CD14-positive monocyte (primary cell): ENCODE measurements at regions not wholly inside any gene's neighbourhood (a gene's known extent, or its start where the extent isn't known, plus 50 kb on each side); places are given as distances from the start of the nearest gene placed in this dataset.
A peak's percentile ranks its signal among the peaks of the same experiment; 100 is the strongest.

ENCODE experiments used
- DNase-seq, 3 donors: peaks; one replicate each; pipeline ENCODE4 v3.0.0-alpha.2; 2011 to 2022
- H2AFZ ChIP-seq: 2 replicates; pipeline ENCODE4 v1.6.0; 2012; ENCODE audit warnings: mild to moderate bottlenecking, low read depth, low read length, inconsistent platforms; ENCODE audit not compliant: insufficient read depth, poor library complexity, severe bottlenecking
- H3K27ac ChIP-seq, 2 donors: 1 replicate in 1 of 2; 2 replicates in 1 of 2; pipeline ENCODE4 v1.5.1; 2012 to 2013; ENCODE audit warnings: low read length in 2 of 2, control low read depth in 1 of 2, inconsistent platforms in 1 of 2, low read depth in 1 of 2, mild to moderate bottlenecking in 1 of 2
- H3K27me3 ChIP-seq, 2 donors: one replicate each; pipeline versions ENCODE4 v1.6.0 to v1.6.1; 2011 to 2013; ENCODE audit warnings: low read length in 2 of 2; ENCODE audit not compliant: control insufficient read depth in 2 of 2, insufficient read depth in 2 of 2
- H3K36me3 ChIP-seq, 2 donors: replicated peaks in 1 of 2; 1 replicate in 1 of 2; 2 replicates in 1 of 2; pipeline versions ENCODE4 v1.5.1 to v1.6.1; 2012 to 2013; ENCODE audit warnings: low read length in 2 of 2, control low read depth in 1 of 2, inconsistent platforms in 1 of 2, mild to moderate bottlenecking in 1 of 2; ENCODE audit not compliant: insufficient read depth in 2 of 2, control insufficient read depth in 1 of 2
- H3K4me1 ChIP-seq, 2 donors: 1 replicate in 1 of 2; 2 replicates in 1 of 2; pipeline versions ENCODE4 v1.5.1 to v1.6.1; 2012 to 2013; ENCODE audit warnings: low read length in 2 of 2, control low read depth in 1 of 2, inconsistent platforms in 1 of 2, mild to moderate bottlenecking in 1 of 2, moderate library complexity in 1 of 2; ENCODE audit not compliant: insufficient read depth in 2 of 2, control insufficient read depth in 1 of 2
- H3K4me2 ChIP-seq: replicated peaks from 2 replicates; pipeline ENCODE3; 2012; ENCODE audit warnings: low read length, moderate library complexity, mild to moderate bottlenecking; ENCODE audit not compliant: poor library complexity, severe bottlenecking; ENCODE audit errors: extremely low read depth
- H3K4me3 ChIP-seq, 3 experiments: fragments of 200-600 bp in 1 of 3; sonication (generic) in 1 of 3; replicated peaks in 1 of 3; 1 replicate in 2 of 3; 2 replicates in 1 of 3; pipeline ENCODE4 v1.5.1; 2011 to 2013; ENCODE audit warnings: low read length in 3 of 3, mild to moderate bottlenecking in 3 of 3, control low read depth in 2 of 3, low read depth in 2 of 3, inconsistent platforms in 1 of 3, moderate library complexity in 1 of 3
- H3K79me2 ChIP-seq: 2 replicates; pipeline ENCODE4 v1.6.0; 2012; ENCODE audit warnings: mild to moderate bottlenecking, control low read depth, inconsistent platforms, low read length, moderate library complexity; ENCODE audit not compliant: insufficient read depth
- H3K9ac ChIP-seq: 2 replicates; pipeline ENCODE4 v1.6.0; 2017; ENCODE audit warnings: low read length, mild to moderate bottlenecking; ENCODE audit not compliant: insufficient read depth, poor library complexity, severe bottlenecking
- H3K9me3 ChIP-seq, 2 donors: replicated peaks in 1 of 2; 1 replicate in 1 of 2; 2 replicates in 1 of 2; pipeline versions ENCODE4 v1.5.1 to v1.6.1; 2012 to 2013; ENCODE audit warnings: low read length in 2 of 2, control low read depth in 1 of 2; ENCODE audit not compliant: control insufficient read depth in 1 of 2, insufficient read depth in 1 of 2
- H4K20me1 ChIP-seq: 2 replicates; pipeline ENCODE4 v1.6.0; 2012; ENCODE audit warnings: mild to moderate bottlenecking, low read length, control low read depth, moderate library complexity; ENCODE audit not compliant: insufficient read depth
- H3K27ac Mint-ChIP-seq, 7 donors: one replicate each; pipeline ENCODE4 v1.8.0; 2020; ENCODE audit warnings: mild to moderate bottlenecking in 7 of 7, mixed read lengths in 7 of 7, moderate library complexity in 6 of 7, inconsistent platforms in 2 of 7
- H3K27me3 Mint-ChIP-seq, 3 donors: one replicate each; pipeline ENCODE4 v1.8.0; 2021 to 2022; ENCODE audit warnings: low read depth in 3 of 3, mild to moderate bottlenecking in 3 of 3, mixed read lengths in 3 of 3, moderate library complexity in 3 of 3, inconsistent platforms in 1 of 3
- H3K36me3 Mint-ChIP-seq, 2 donors: one replicate each; pipeline ENCODE4 v1.8.0; 2020; ENCODE audit warnings: mixed read lengths in 2 of 2, inconsistent platforms in 1 of 2, mild to moderate bottlenecking in 1 of 2
- H3K4me1 Mint-ChIP-seq: one replicate; pipeline ENCODE4 v1.8.0; 2020; ENCODE audit warnings: mild to moderate bottlenecking, mixed read lengths
- H3K4me3 Mint-ChIP-seq, 2 donors: one replicate each; pipeline ENCODE4 v1.8.0; 2020; ENCODE audit warnings: mild to moderate bottlenecking in 2 of 2, mixed read lengths in 2 of 2, moderate library complexity in 1 of 2
- H3K9me3 Mint-ChIP-seq, 7 donors: one replicate each; pipeline ENCODE4 v1.8.0; 2020 to 2022; ENCODE audit warnings: mixed read lengths in 7 of 7, mild to moderate bottlenecking in 6 of 7, moderate library complexity in 6 of 7, inconsistent platforms in 2 of 7
- WGBS: methylation state at CpG from one replicate; pipeline ENCODE4 v1.1.5; 2013; ENCODE audit warnings: missing lambda C conversion rate; ENCODE audit not compliant: insufficient coverage; 5-methylcytosine and 5-hydroxymethylcytosine counted together
- intact Hi-C, 2 donors: fragments of 100-400 bp; cut with micrococcal nuclease; formaldehyde crosslinking; loops; one replicate each; pipeline versions ENCODE4 v1.15.0 to v1.15.1; 2023
- TF ChIP-seq, protein P1 (sequence below): fragments of 200-600 bp; IDR thresholded peaks from one replicate; pipeline ENCODE4 v1.8.0; 2022; ENCODE audit warnings: antibody characterized with exemption, mild to moderate bottlenecking

DNA sequence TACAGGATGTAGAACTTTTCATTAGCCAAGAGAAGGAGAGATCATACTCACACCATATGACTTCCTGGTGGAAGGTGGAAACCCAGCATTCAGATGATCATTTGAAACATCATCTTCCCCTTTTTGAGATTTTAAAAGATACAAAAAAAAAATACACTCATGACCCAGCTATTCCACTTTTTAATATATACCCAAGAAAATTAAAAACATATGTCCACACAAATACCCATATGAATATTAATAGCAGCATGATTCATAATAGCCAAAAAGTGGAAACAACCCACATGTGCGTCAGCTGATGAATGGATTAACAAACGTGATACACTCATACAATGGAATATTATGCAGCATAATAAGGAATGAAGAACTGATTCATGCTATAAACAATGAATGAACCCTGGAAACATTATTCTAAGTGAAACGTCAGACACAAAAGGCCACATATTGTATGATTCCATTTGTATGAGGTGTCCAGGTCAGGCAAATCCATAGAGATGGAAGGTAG is 130.0 kb upstream of the SGK1 start:
- Mint-ChIP-seq H3K36me3 (peaks cover 0 to 6% of the 10 kb centered on the region in 2 donors), H3K4me3 (peak overlapping the region in 1 of 2 donors; percentile 51), H3K27ac (peak overlapping the region; percentile 86 to 99 (median 97)), H3K9me3 (peaks cover 0 to 3% (median 0%) of the 10 kb centered on the region in 7 donors), H3K27me3 (peaks cover 0 to 1% (median 0%) of the 10 kb centered on the region in 3 donors), H3K4me1 (peaks cover 22% of the 10 kb centered on the region)
- Histone ChIP-seq H4K20me1 (no peaks in the 10 kb centered on the region), H3K4me2 (no peak overlapping the region), H3K4me1 (peaks cover 14 to 18% of the 10 kb centered on the region in 2 donors), H3K27me3 (no peaks in the 10 kb centered on the region), H3K9me3 (no peaks in the 10 kb centered on the region), H3K4me3 (no peak overlapping the region), H2AFZ (no peak overlapping the region), H3K27ac (peak overlapping the region; percentile 19 to 68), H3K9ac (no peak overlapping the region), H3K79me2 (no peaks in the 10 kb centered on the region), H3K36me3 (no peaks in the 10 kb centered on the region)
- intact Hi-C loops = loop anchor here (5.0 to 10.0 kb wide), 2 partner anchors 36 to 187 kb away; no protein-coding TSS in a partner anchor
- WGBS = 100% methylated on average over 1 of the region's 3 CpGs
- DNase-seq = peak; percentile 82 to 89 (median 84)
- TF ChIP-seq, protein P1, sequence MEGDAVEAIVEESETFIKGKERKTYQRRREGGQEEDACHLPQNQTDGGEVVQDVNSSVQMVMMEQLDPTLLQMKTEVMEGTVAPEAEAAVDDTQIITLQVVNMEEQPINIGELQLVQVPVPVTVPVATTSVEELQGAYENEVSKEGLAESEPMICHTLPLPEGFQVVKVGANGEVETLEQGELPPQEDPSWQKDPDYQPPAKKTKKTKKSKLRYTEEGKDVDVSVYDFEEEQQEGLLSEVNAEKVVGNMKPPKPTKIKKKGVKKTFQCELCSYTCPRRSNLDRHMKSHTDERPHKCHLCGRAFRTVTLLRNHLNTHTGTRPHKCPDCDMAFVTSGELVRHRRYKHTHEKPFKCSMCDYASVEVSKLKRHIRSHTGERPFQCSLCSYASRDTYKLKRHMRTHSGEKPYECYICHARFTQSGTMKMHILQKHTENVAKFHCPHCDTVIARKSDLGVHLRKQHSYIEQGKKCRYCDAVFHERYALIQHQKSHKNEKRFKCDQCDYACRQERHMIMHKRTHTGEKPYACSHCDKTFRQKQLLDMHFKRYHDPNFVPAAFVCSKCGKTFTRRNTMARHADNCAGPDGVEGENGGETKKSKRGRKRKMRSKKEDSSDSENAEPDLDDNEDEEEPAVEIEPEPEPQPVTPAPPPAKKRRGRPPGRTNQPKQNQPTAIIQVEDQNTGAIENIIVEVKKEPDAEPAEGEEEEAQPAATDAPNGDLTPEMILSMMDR = no peak

DNA sequence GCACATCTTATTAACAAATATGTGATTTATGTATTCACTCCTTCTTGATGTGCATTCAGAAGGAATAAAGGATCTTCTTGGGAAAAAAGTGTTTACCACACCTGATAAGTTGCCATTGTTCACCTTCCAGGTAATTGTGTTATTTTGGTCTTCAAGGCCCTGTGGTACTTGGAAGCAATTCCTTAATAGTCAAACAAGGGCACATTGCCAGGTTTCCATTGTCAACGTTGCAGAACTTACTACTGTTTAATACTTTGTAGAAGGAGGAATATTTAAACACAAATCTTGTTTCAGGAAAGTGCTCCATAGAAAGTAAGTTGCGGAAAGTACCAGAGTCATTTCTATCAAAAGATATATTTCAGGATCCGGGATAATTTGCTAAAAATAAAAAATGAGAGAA is 129.5 kb upstream of the SGK1 start:
- intact Hi-C loops = loop anchor here (5.0 to 10.0 kb wide), 2 partner anchors 35 to 187 kb away; no protein-coding TSS in a partner anchor
- peaks cover 0 to 1% (median 0%) of the 10 kb centered on the region in 3 donors for H3K27me3 Mint-ChIP-seq
- peaks cover 0 to 6% of the 10 kb centered on the region in 2 donors for H3K36me3 Mint-ChIP-seq

More for the DNA sequence above, 129.5 kb upstream of the SGK1 start:
- H3K27ac Mint-ChIP-seq = peak overlapping the region; percentile 86 to 99 (median 93)
- Histone ChIP-seq H3K4me1 (peaks cover 14 to 18% of the 10 kb centered on the region in 2 donors), H2AFZ (no peak overlapping the region), H3K27ac (peak overlapping the region in 1 of 2 donors; percentile 68), H3K4me3 (no peak overlapping the region), H3K79me2 (no peaks in the 10 kb centered on the region), H3K9me3 (no peaks in the 10 kb centered on the region), H3K4me2 (no peak overlapping the region), H4K20me1 (no peaks in the 10 kb centered on the region), H3K36me3 (no peaks in the 10 kb centered on the region), H3K9ac (no peak overlapping the region), H3K27me3 (no peaks in the 10 kb centered on the region)
- H3K9me3 Mint-ChIP-seq = peaks cover 0 to 3% (median 0%) of the 10 kb centered on the region in 7 donors
- WGBS = no CpG with 5 or more reads among the region's 3 CpGs
- TF ChIP-seq, protein P1 = no peak
- H3K4me1 Mint-ChIP-seq = peaks cover 22% of the 10 kb centered on the region
- H3K4me3 Mint-ChIP-seq = peak overlapping the region in 1 of 2 donors; percentile 51
- no peak for DNase-seq
